NB4 (cell line): ENCODE measurements at regions not wholly inside any gene's neighbourhood (a gene's known extent, or its start where the extent isn't known, plus 50 kb on each side); places are given as distances from the start of the nearest gene placed in this dataset.
"Not testable (repeated sequence)": the region's sequence is repeated elsewhere in the genome, so short reads cannot be mapped to it uniquely, and the experiment has no call there.

Source experiments
- CTCF ChIP-seq: IDR thresholded peaks from one replicate; pipeline ENCODE4 v1.5.1; 2012; ENCODE audit warnings: low read depth, low read length
- POLR2A ChIP-seq: IDR thresholded peaks from 2 replicates; pipeline ENCODE4 v1.6.1; 2011; ENCODE audit warnings: mild to moderate bottlenecking; ENCODE audit not compliant: insufficient read length; ENCODE audit errors: extremely low read depth

- not testable (repeated sequence) for TF ChIP-seq POLR2A, CTCF
These were observed 285.5 kb upstream of the CNTN3 start for GRCh38 chr3:74899796-74900516.
